ENCODE measurements at regions not wholly inside any gene's neighbourhood (a gene's known extent, or its start where the extent isn't known, plus 50 kb on each side); places are given as distances from the start of the nearest gene placed in this dataset.

DNA sequence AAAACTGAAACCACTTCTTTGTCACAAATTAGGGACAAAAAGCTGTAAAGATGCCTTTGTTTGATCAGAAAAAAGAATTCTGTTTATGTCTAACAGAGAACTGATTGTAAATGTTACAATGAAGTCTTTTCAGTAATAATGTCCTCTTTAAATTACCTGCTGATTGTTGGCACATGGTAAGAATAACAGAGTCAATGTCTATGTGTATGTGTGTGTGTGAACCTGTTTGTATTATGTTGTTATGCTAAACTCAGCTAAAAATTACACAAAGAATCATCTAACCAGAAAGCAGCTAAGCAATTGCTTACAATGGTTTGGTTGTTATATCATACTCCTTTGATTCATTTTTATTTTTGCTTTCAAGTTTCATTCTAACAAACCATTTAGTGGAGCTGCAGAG lies 159.1 kb upstream of the PDZRN3 start:
- DNase-seq: no peak

DNA sequence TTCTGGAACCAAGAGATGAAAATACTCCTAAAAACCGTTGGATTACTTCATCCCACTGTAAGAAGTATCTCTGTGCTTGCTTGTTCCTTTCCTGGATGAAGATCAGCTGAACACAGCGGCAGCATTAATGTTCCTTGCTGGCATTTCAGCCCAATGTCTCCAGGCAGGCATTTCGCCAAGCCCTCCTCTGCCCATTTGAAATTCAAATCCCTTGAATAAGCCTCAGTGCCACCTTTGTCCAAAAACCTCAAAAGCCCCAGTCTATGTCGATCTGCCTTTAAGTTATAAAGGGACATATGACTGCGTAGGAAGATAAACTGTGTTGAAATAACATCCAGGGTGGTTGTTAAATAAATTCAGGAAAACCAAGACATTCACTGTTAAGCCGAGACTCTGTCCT lies 156.8 kb upstream of the PDZRN3 start:
- no peak for DNase-seq

DNA sequence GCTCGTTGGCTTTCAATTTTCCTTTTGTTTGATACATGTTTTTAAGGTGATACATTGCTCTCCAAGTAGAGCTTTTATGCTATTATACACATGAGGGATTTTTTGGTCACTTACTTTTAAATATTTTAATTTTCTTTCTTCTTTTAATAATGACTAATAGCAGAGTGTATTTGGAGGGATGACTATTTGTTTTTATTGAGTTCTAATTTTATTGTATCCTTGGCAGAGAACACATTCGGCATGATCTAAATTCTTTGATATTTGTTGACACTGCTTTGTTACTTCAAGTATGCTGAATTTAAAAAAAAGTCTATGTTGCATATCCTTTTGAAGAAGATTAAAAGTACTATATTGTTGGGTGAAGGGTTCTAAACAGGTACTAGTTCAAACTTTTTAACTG lies 149.9 kb upstream of the PDZRN3 start:
- no peak for DNase-seq

DNA sequence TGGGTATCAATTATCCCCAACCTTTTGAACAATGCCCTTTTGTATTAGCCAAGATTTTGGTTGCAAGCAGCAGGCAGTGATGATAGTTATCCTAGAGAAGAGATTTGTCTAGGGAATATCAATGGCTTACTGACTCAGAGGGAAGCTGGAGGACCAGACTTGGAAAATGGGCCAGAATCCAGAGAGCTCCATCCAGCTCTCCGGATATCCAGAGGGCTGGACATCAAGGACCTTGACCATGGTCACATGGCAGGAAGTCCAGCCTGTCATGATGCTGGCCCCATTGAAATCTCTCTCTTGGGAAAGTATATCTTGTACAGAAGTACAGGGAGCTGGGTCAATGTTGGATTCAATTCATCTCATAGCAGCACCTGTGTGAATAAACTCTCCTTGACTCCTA lies 148.5 kb upstream of the PDZRN3 start:
- DNase-seq: no peak

DNA sequence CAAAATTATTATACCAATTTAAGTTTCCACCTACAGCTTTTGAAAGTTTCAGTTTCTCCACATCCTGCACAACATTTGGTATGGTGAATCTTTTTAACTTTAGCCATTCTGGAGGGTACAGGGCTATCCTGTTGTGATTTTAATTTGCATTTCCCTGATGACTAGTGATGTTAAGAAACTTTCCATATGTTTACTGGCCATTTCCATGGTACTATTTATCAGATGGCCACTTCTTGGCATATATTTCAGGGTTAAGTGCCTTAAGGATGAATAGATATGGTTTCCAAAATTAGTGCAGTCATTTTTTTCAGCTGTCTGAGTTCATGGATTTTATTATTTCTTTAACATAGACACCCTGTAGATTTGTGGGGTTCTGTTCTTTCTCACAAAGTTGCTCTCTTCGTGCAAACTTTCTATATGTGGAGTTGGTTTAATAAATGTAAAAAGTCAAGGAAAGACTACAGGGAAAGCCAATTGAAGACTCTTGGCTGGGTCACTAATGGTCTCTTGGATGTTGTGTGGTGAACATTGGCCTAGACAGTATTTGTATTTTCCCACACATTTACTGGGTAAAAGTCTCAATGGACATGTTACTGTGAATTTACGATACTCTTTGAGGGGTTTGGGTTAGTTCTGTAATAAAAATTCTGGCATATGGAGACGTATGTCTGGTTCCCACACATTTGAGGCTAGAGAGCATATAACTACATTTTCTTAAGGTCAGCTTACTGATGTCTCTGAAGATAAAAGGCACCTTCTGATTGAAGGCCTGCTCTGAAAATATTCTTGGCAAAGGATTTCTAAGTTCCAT lies 147.5 kb upstream of the PDZRN3 start:
- DNase-seq: no peak

DNA sequence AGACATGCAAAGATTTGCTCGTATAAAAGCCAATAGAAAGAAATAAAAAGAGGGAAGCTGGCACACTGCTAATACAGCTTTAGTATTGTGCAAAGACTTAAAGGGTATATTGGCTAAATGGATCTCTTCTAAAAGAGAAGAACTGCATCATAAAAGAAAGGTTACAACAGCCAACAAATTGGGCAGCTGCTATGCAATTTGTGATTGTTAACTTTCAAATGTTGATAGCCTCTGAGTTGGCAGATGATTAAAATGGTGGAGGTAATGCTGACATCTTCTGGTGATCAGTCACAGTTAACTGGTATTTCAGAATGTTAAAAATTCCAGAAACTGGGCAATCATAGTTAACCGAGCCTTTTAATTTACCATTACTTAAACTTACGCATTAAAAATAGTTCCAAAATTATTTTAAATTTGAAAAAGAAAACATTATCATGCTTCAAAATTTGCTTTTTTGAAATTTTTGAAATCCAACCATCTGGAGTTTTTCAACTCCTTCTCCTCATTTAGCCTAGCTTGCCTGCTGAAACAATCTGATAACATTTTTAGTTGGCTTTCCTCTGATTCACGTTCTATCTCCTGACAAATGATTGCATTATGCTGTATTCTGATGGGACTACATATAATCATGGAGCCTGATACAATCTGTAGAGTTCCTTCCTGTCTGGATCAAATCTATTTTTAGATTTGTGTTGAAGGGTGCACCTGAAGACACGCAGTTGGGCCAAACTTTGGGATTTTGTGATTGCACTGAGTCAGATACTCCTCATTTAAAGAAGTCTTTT lies 144.0 kb upstream of the PDZRN3 start:
- no peak for DNase-seq

DNA sequence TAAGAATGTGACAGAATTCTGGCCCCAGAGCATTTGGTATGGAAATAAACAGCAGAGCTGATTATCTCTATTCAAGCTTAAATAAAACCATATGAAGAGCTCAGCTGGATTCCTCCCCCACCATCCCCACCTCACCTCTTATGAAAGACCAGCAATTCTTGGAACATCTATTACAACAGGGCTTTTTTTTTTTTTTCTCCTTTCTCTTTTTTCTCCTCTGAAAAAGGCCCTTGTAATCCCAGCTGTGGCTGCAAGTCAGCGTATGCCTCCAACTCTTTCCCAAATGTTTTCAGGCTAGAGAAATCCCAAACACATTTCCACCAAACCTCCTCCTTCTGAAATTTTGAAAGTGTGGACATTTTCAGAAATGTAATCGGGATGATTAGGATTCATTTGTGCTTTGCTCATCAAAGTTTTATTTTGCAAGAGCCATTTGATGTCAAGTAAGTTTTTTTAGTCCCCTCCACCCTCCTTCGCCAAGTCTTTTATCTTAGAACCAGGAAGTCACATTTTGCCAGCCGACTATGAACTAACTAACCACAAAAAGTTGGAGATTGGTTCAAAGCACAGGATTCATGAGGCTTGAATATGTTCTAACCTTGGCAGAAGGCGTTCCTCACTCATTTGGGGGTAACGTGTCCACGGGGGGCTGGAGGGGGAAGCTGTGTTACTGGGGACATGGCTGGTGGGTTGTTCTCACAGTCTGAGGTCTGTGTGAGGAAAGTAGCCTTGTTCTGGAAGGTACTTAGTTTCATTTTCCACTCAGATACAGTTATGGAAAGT lies 142.0 kb upstream of the PDZRN3 start:
- no peak for DNase-seq

DNA sequence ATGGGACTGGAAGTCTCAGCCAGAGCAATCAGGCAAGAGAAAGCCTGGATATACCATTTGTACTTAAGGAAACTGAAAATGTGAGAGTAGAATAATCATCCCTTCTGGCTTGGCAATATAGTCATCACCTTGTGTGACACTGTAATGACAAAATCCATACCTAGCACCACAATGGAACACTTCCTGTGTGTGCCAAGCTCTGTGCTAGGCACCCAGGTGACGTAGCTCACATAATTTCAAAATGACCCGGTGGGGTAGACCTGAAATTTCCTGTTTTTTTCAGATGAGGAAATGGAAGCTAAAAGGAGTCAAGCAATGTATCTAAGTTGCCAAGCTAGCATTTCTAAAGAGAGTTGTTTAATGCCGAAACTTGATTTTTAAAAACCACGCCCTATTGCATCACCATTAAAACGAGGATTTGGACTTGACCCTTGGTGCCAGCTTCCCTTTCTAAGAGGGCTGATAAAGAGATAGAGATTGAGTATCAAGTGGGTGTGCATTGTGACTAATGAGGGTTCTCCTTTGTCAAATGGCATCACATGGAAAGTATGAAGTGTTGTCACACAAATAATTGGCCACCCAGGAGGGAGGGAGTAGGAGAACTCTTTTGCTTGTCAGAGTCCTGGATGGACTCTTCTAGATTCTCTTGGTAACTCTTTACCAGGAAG lies 141.3 kb upstream of the PDZRN3 start:
- no peak for DNase-seq

DNA sequence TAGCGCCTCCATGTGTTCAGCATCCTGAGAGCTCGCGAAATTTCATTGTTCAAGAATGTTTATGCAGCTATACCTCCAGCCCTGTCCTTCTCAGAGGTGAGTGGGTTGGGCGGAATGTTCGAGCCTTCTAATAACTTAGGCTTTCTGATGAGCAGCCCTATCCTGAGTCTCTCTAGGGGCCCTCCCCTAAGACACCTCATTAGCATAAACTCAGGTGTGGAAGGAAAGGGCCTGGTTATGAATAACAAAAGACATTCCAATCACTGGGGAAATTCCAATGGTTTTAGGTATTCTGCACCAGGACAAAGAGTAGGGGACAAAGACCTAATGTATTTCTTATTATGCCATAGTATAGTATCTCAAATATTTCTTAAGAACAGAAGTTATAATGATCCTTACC lies 138.1 kb upstream of the PDZRN3 start:
- no peak for DNase-seq

DNA sequence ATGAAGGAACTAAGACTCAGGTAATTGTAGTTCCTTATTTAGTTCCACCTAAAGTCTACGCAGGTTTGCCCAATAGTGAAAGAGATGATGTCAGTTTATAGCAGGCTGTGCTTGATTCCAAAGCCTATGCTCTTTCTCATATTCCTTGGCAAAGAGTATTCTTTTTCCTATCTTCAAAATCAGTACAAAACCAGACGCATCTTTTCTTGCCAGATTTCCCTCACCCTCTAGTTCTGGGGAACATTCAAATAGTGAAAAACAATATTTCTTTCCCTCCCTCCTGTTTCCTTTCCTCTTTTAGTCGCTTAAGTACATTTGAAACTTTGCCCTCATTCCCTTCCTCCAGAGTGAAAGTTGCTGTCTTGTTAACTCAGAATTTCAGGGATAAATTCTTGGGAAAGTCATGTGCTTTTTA lies 134.6 kb upstream of the PDZRN3 start:
- no peak for DNase-seq

DNA sequence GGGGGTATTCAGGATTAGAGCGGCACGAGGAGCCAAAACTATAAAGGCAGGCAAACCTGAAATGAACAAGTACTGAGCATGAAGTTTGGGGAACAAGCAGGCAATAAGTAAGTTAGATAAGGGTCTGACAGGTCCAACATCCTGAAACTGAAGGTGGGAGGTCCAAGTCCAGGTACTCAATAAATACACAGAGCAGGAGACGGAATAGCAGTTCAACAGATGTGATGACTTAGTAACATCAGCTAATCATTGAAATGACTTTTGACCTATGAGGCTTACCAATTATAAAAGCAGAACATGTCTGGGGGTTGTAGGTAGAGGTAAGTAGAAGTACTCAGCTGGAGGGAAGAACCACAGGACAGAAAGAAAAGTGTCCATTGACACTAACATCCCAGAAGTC lies 132.8 kb upstream of the PDZRN3 start:
- DNase-seq: no peak

DNA sequence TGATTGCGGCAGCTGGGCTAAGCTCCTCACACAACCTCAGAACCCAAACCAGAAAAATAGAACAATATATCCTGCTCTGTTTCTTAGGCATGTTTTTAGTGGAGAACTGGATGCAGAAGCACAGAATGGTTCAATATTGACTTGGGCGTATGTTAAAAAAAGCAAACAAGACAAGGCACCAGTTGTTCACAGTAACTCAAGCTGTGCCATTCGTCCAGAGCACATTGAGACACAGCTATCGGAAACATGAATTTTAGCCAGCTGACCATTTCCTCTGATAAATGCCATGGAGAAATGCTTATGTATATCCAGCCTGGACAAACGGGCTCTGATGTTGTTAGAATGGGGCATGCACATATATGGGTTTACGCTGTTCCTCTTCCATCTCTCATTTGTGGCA lies 129.2 kb upstream of the PDZRN3 start:
- DNase-seq: no peak

DNA sequence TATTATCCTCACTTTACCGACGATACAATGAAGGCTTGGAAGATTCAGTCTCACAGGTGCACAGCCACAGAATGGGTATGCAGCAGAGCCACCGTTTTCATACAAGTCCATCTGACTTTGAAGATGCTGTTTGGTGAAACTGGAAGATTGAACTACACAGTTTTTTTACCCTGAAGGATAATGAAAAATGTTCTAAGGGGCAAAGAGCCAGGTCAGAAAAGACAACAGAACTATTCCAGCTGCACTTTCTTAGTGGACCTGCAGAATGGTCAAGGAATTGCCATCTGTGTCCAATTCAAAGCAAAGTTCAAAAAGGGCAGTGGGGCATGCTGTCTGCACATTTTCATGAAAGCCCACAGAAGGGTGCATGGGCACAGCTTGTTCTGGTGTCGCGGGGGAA lies 127.6 kb upstream of the PDZRN3 start:
- DNase-seq: no peak

DNA sequence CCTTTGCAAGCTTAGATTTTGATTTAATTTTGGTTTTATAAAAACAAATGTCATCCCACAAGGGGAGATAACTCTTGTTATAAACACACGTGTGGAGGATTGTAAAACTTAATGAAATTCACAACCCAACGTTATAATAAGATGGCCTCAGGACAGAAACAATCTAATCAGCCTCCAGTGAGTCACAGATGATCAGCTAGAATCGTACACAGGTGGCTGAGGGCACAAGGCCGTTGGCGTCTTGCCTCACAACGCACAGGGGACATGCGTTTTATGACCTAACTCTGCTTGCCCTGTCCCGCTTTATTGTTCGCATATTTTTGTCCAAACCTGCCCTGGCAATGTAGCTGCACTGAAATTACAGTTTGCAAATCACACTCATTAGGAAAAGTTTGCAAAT lies 121.9 kb upstream of the PDZRN3 start:
- no peak for DNase-seq

DNA sequence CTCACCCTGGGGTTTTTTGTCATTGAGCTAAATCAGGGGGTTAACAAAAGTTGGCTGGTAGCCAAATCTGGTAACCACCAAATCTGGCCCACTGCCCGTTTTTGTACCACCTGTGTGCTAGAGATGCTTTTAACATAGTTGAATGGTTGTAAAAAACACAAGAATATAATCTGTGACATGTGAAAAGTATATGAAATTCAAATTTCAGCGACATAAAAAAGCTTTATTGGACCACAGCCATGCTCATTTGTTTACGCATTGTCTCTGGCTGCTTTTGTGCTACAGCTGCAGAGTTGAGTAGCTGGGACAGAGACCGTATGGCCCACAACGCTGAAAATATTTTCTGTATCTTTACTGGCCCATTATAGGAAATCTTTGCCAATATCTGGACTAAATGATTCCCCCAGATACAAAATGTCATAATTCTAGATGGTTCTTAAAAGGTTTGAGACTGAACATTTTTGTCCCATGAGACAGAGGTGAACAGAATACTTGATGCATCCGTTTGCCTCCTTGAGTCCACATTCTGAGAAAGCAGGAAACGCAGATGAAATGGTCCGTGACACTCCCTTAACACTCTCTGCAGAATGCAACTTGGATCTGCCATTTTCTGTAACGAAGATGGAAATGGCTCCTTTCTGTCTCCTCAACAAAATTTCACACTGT lies 120.9 kb upstream of the PDZRN3 start:
- peak; percentile 69 for DNase-seq

DNA sequence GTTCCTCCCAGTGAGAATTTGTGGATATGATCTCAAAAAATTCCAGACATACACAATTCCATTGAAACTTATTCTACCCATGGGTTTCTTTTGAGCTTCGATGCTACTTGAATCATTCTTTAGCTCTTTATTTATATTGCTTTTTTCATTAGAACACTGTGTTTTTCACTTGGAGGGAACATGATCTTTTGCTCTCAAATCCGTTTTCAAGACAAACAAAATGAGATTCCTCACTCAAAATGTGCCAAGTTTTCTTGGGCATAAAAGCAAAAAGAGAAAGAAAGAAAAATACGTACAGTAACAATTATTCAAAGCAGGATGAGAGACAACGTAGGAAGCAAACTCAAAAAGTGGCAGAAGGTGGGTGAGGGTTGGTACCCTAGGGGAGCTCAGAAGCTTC lies 118.8 kb upstream of the PDZRN3 start:
- no peak for DNase-seq

DNA sequence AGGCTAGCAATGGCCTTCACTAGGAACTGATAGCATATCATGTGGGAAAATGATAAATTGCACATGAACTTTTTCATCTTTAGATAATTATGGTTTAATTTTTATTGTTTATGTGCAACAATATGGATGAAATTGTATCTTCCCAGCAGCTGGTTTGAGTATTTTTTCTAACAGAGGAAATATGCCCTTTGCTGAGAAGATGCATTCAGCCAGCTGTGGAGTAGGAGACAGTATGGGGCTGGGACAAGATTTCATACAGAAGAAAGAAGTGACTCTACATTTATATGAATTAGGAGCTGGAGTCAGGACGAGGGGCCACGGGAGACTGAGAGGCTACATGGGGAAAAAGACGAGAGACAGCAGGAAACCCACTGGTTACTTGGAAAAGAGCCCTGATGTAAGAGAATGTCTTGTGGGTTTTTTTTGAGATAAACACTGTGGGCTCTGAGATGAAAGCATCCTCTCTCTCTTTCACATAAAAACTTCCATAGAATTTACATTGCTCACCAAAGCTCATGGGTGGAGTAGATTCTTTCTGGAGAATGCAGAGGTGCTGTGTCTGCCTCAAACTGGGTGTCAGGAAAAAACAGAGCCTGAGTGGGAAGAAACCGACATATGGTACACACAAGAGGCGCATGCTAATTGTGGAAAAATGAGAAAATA lies 115.2 kb upstream of the PDZRN3 start:
- no peak for DNase-seq

DNA sequence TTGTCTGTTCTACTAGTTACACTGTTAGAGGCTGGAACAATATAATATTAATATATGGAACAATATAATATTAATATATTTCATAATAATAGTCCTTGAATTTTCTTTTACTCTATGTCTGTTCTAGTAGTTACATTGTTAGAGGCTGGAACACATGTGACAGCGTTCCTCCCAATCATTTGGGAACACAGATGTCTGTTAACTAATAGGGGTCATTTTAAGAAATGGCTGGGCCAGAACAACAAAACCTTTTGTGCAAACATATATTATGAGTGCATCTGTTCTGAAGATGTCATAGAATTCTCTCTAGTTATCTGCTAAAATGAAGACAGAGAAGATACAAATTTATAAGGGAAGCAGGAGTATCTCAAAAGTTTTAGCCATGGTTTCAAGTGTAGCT lies 114.0 kb upstream of the PDZRN3 start:
- no peak for DNase-seq

DNA sequence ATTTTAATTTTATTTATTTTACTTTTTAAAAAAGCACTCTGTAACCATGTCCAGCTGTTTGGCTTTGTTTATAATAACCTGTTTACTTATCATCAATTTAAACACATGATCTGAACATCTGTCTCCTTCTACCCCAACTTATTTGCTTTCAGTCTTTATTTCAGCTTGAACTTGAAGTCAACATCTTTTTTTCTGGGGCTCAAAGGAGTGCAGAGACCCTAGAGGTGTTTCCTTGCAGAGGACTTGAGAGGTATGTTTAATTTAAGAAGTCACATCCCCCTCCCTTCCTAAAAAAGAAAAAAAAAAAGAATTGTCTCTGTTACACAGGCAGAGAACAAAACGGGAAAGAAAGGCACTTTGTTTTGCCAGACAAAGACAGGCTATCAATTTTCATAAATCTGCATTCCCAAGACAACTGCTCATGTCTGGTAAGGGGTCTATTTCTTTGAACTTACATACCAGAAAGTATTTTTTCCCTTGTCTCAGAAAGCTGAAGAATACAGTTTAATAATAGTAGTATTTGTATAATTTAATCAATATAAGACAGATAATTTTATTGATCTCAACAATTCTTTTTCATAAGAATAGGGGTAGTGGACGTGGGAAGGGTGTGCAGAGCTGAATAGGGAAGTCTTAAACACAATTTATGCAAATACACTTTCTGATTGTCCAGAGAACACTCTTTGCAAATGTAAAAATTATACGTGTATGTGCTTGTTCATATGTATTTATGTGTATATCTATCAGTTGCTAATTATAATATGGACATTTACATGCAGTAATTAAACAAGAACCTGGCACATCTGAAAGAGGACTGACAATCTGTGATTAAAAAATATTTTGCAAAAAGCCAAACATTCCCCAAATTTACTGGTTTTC lies 109.7 kb upstream of the PDZRN3 start:
- no peak for DNase-seq

DNA sequence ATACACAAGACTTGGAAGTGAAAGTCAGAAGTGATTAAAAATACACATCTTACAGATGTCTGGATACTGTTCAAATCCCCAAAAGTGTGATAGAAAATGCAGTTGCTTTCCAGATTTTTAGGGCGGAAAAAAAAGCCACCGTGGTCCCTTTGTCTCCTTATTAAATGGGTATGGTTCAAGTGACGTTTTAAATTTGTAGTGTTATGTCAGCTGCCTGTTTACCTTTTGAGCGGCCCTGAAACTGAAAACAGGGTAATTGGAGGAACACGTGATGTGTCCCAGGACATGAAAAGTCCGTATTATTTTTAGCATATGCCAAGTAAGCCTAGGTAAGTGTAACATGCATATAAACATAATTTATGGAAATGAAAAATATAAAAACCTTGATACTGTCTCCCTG lies 109.0 kb upstream of the PDZRN3 start:
- DNase-seq: no peak

DNA sequence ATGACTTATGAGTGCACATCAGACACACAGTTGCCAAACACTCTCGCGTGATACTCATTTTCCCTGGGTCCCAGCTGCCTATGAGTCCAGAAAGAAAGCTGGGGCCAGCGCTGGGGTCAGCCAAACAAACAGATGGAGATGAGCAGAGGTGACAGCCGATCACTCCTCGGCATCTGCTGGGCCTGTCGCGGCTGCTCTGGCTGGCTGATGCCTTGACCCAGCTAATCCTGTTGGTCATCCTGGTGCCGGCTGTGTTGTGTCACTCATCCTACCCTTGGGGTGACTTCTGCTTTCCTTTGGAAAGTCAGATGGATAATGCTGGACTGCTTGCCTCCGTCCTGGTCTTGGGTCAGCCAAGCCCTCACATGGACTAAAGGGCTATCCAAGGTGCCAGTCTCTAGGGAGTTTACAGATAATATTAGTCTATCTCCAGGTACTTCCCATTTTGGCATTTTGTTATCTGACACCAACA lies 105.3 kb upstream of the PDZRN3 start:
- peak; percentile 84 for DNase-seq

All from NCI-H82 (cell line).